ENCODE measurements at regions not wholly inside any gene's neighbourhood (a gene's known extent, or its start where the extent isn't known, plus 50 kb on each side); places are given as distances from the start of the nearest gene placed in this dataset.

- no peak overlapping the region for H3T11ph ChIP-seq (ENCODE audit: low read length)
- no peaks in the 10 kb centered on the region for H3K9me3 Mint-ChIP-seq
- H3K27me3 Mint-ChIP-seq (ENCODE audit: low read depth), result no peaks in the 10 kb centered on the region
- H3K4me1 Mint-ChIP-seq, result no peaks in the 10 kb centered on the region
- no peak overlapping the region for H3K4me2 ChIP-seq (ENCODE audit: insufficient read depth, insufficient read length, low read length)
- no peak overlapping the region for H2BK5ac ChIP-seq (ENCODE audit: insufficient read length, low read length)
- H3K4me3 Mint-ChIP-seq, result no peak overlapping the region
- no peak overlapping the region for H2AK5ac ChIP-seq (ENCODE audit: insufficient read length, low read length)
- H2AFZ ChIP-seq (ENCODE audit: low read length), result no peak overlapping the region
- no peaks in the 10 kb centered on the region for H3K4me1 ChIP-seq (ENCODE audit: insufficient read depth, low read length)
- no peaks in the 10 kb centered on the region for H3K9me3 ChIP-seq (ENCODE audit: control insufficient read depth, low read depth, low read length)
- no peaks in the 10 kb centered on the region for H4K20me1 ChIP-seq (ENCODE audit: control insufficient read depth, insufficient read depth, insufficient read length)
- no peak overlapping the region for H2BK120ac ChIP-seq (ENCODE audit: low read depth, low read length, poor library complexity, severe bottlenecking)
- TF ChIP-seq, protein P1, sequence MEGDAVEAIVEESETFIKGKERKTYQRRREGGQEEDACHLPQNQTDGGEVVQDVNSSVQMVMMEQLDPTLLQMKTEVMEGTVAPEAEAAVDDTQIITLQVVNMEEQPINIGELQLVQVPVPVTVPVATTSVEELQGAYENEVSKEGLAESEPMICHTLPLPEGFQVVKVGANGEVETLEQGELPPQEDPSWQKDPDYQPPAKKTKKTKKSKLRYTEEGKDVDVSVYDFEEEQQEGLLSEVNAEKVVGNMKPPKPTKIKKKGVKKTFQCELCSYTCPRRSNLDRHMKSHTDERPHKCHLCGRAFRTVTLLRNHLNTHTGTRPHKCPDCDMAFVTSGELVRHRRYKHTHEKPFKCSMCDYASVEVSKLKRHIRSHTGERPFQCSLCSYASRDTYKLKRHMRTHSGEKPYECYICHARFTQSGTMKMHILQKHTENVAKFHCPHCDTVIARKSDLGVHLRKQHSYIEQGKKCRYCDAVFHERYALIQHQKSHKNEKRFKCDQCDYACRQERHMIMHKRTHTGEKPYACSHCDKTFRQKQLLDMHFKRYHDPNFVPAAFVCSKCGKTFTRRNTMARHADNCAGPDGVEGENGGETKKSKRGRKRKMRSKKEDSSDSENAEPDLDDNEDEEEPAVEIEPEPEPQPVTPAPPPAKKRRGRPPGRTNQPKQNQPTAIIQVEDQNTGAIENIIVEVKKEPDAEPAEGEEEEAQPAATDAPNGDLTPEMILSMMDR (conservative IDR thresholded peaks at IDR 0.05), result no peak
- no peak overlapping the region for H3K56ac ChIP-seq (ENCODE audit: insufficient read length, low read depth, low read length)
- no peak overlapping the region for H3K27ac Mint-ChIP-seq
- H3K18ac ChIP-seq (ENCODE audit: insufficient read length, low read depth, low read length), result no peak overlapping the region
- no peak overlapping the region for H4K91ac ChIP-seq (ENCODE audit: insufficient read length, low read depth, low read length)
- no peak overlapping the region for H3K23ac ChIP-seq (ENCODE audit: insufficient read length, low read depth, low read length)
- H2BK15ac ChIP-seq (ENCODE audit: low read depth, low read length), result no peak overlapping the region
- H3K79me1 ChIP-seq (ENCODE audit: insufficient read depth, low read depth, low read length, poor library complexity, severe bottlenecking), result no peaks in the 10 kb centered on the region
- no peak overlapping the region for H2BK12ac ChIP-seq (ENCODE audit: insufficient read length, low read depth, low read length)
- no peak overlapping the region for H3K9ac ChIP-seq (ENCODE audit: extremely low read depth, insufficient read length, low read length)
- DNase-seq, result no peak
- no peaks in the 10 kb centered on the region for H3K27me3 ChIP-seq (ENCODE audit: insufficient read depth, low read length)
- no peak overlapping the region for H3K14ac ChIP-seq (ENCODE audit: insufficient read depth, low read length)
- no peak overlapping the region for H2BK20ac ChIP-seq (ENCODE audit: low read depth, low read length, poor library complexity, severe bottlenecking)
- no peaks in the 10 kb centered on the region for H3K79me2 ChIP-seq (ENCODE audit: insufficient read depth, low read length)
- no peak overlapping the region for H4K5ac ChIP-seq (ENCODE audit: insufficient read length, low read depth, low read length)
- no peaks in the 10 kb centered on the region for H3K36me3 Mint-ChIP-seq (ENCODE audit: insufficient read depth in 1 of 3, low read depth in 3 of 3)
- no peaks in the 10 kb centered on the region for H3K23me2 ChIP-seq (ENCODE audit: insufficient read length, low read depth, low read length, poor library complexity, severe bottlenecking)
- no peak overlapping the region for H3K4ac ChIP-seq (ENCODE audit: low read depth, low read length)
- no peak overlapping the region for H4K8ac ChIP-seq (replicated peaks; ENCODE audit: insufficient read length, low read depth, low read length)
- no peak overlapping the region for H3K27ac ChIP-seq (ENCODE audit: insufficient read length, low read depth, low read length)
Measured at GRCh38 chr5:109981979-109982378, 292.3 kb downstream of the MAN2A1 start.

All from H9 (cell line).